ENCODE measurements at regions not wholly inside any gene's neighbourhood (a gene's known extent, or its start where the extent isn't known, plus 50 kb on each side); places are given as distances from the start of the nearest gene placed in this dataset.

GRCh38 chr11:104320097-104320496 is 156.2 kb upstream of the PDGFD start:
- TF ChIP-seq CTCF (IDR thresholded peaks at IDR 0.05) (no peak), FOXP4 (CRISPR knock-in tag; IDR thresholded peaks at IDR 0.05) (no peak), MAX (CRISPR knock-in tag; IDR thresholded peaks at IDR 0.05) (no peak), PREB (CRISPR knock-in tag; IDR thresholded peaks at IDR 0.05; ENCODE audit: borderline replicate concordance) (no peak), ELF4 (CRISPR knock-in tag; IDR thresholded peaks at IDR 0.05; ENCODE audit: low read depth) (no peak), CBFB (CRISPR knock-in tag; IDR thresholded peaks at IDR 0.05; ENCODE audit: low read depth) (no peak)
